Activated CD4-positive, alpha-beta T cell treated with anti-CD3 and anti-CD28 coated beads, Interleukin-2, amount 50 U/mL, for 16 hours (primary cell): ENCODE measurements at regions not wholly inside any gene's neighbourhood (a gene's known extent, or its start where the extent isn't known, plus 50 kb on each side); places are given as distances from the start of the nearest gene placed in this dataset.
"Not testable (repeated sequence)": the region's sequence is repeated elsewhere in the genome, so short reads cannot be mapped to it uniquely, and the experiment has no call there.

Experiments
- DNase-seq: peaks from one replicate; pipeline ENCODE4 v3.0.0-alpha.2; 2020

GRCh38 chr5:28975508-28975907, 1937.1 kb upstream of the CDH9 start:
- DNase-seq, result no peak

- no peak for DNase-seq
These were observed 1929.5 kb upstream of the CDH9 start for GRCh38 chr5:28967848-28968247.

- DNase-seq, result no peak
These were observed 1923.4 kb upstream of the CDH9 start for GRCh38 chr5:28961816-28962215.

GRCh38 chr5:28958581-28958980, 1920.2 kb upstream of the CDH9 start:
- DNase-seq, result no peak

GRCh38 chr5:28957450-28957849, 1919.1 kb upstream of the CDH9 start:
- DNase-seq, result no peak

DNA sequence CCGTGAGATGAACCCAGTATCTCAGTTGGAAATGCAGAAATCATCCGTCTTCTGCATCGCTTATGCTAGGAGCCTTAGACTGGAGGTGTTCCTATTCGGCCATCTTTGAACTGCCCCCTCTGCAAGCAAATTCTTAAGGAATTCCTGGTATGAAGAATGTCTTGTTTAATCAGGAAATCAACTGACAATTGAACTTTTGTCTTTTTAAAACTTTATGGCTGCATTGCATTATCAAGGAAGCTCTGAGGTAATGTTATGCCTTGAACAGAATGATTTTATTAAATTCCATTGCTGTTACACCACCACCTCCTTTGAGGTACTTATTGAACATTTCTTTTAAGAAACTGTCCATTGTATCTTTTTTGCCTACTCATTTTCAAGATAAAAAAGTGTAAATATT, 1915.7 kb upstream of the CDH9 start:
- DNase-seq, result no peak

DNA sequence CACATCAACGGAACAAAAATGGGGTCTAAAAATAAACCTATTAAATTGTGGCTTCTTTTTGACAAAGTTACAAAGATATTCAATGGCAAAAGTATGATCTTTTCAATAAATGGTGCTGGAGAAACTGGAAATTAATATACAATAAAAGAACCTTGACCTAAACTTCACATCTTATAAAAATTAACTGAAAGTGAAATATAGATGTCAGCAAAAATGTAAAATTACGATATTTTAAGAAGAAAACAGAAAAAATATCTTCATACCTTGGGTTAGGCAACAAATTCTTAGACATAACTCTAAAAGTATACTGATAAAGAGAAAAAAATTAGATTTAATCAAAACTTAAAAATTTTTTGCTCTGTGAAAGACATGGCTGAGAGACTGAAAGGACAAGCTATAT, 1909.5 kb upstream of the CDH9 start:
- no peak for DNase-seq

DNA sequence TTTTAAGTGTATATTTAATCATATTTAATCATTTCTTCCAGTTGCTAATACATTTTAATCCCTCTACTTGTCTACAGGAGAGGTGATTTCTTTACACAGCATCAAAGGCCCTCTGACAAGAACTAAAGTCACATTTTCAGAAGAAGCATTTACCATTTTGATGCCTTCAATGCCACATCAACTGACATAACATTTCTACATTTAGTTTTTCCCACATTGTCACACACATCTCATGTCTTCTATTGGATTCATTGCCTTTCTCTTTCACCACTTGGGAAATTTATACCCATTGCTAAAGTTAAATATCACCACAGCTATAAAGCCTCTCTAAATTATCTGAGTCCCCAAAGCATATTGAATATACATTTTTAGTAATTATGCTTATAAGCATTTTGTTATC, 1907.5 kb upstream of the CDH9 start:
- no peak for DNase-seq

- DNase-seq, result not testable (repeated sequence)
These were observed 1891.0 kb upstream of the CDH9 start for GRCh38 chr5:28929366-28929765.

DNA sequence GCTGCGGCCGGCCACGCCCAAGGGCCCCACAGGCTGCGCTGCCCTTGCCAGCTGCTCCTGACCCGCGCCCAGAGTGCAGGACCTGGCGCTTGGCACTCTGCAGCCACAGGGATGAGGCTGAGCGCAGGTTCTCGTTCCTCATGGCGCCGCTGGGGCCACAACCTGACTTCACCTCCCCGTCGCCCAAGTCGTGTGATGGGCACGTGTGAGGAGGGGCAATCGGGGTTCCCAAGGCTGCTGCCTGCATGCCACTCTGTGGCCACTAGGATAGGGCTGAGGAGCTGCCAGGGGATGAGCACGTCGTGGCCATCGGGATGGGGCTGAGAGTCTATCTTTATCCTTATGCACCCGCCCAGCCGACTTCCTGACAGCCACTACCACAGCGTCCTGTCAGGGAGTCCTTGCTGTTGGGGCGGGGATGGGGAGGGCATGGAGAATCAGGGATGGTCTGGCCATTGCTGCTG, 1890.0 kb upstream of the CDH9 start:
- DNase-seq, result not testable (repeated sequence)

- no peak for DNase-seq
These were observed 1889.4 kb upstream of the CDH9 start for GRCh38 chr5:28927559-28928326.

- no peak for DNase-seq
These were observed 1888.0 kb upstream of the CDH9 start for GRCh38 chr5:28926422-28926821.

- DNase-seq, result no peak
These were observed 1879.2 kb upstream of the CDH9 start for GRCh38 chr5:28917631-28918030.

DNA sequence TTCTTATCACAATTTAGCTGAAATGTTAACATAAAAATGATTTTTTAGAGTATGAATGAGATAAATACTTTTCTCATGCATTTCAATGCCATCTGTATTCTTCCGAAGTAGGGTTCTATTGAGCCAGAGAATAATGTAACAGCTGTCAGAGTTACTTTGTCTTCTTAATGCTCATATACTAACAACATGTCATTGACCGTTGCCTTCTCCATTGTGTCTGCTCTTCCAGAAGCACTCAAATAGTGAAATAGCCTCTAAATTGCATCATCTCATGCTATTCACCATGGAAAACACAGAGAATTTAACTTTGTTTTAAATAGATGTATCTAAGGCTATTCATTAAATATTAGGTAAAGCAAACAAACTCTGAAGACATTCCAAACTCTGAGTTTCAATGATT, 1875.9 kb upstream of the CDH9 start:
- DNase-seq, result no peak

- no peak for DNase-seq
These were observed 1865.3 kb upstream of the CDH9 start for GRCh38 chr5:28903643-28904042.

DNA sequence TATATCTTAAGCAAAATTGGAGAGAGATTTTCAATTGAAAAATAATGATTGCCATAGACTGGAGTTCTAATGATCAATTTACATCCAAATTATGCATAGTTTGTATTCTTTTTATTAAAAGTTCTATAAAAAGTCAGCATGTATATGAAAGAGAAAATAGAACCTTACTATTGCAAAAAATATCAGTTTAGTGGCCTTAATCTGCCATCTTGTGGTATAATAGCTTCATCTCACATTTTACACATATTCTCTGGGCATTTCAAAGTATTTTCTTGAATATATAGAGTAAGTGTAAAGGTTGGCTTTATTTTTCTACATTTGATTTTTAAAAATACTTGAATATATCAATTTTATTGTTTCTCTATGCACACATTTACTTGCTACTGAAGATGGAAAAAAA, 1858.6 kb upstream of the CDH9 start:
- DNase-seq, result no peak

DNA sequence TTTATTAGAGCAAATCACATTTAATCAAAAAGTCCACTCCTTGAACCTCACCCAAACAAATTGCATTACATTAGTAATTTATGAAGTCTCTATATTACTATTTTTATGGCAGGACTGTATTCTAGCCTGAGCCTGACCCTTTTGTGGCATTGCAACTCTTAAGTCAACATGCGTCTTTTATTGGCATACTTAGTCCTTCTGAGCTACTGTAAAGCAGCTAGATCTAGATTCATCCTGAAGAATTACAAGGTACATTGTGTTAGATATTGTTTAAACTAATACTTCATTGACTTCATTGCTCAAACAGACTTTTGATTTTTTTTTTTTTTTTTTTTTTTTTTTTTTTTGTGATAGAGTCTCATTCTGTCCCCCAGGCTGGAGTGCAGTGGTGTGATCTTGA, 1842.5 kb upstream of the CDH9 start:
- DNase-seq, result no peak

DNA sequence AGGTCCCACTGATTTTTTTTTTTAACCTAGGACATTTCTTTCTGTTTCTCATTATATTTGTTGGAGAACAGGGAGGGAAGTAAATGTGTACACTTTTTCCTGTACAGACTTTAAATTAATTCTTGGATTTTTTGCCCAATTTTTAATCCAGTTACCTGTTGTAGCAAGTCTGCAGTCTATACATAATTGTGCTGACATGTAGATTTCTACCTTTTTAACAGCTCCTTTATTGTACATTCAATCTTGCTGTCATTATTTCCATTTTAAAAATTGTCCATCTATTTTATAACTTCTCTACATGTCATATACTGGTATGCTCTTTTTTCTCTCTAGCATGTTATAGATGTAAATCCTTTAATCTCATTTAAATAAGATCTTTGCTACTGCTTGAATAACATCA, 1838.7 kb upstream of the CDH9 start:
- DNase-seq, result no peak

DNA sequence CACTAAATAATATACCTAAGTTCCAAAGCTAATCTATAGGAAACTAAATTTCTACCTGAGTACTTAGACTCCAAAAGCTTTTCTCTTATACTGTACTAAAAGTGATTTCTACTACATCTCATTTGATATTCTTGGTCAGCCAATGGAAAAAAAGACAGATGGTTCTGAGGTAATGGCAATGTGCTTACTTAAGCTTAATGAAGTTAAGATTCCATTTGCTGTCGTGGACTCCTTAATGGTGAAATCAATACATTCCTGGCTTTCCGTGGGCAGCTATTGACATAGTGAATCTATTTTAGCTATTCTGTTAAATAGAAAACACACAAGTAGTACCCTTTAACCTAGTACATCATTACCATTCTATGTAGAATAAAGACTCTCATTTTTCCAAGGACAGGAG, 1825.6 kb upstream of the CDH9 start:
- DNase-seq, result no peak

DNA sequence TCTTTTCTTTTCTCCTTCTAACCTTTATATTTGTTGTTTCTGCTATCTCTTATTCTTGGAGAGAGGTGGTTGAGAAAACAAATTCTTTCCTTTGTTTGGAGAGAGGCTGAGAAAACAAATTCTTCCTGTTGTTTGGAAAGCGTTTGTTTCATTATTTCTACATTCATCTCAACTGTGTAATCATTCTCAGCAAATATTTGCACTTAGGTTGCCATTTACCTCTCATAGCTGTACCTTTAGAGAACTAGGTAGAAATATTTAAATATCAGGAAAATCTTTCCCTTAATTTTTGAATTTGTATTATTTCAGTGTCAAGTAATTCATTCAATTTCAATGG, 1824.4 kb upstream of the CDH9 start:
- no peak for DNase-seq

DNA sequence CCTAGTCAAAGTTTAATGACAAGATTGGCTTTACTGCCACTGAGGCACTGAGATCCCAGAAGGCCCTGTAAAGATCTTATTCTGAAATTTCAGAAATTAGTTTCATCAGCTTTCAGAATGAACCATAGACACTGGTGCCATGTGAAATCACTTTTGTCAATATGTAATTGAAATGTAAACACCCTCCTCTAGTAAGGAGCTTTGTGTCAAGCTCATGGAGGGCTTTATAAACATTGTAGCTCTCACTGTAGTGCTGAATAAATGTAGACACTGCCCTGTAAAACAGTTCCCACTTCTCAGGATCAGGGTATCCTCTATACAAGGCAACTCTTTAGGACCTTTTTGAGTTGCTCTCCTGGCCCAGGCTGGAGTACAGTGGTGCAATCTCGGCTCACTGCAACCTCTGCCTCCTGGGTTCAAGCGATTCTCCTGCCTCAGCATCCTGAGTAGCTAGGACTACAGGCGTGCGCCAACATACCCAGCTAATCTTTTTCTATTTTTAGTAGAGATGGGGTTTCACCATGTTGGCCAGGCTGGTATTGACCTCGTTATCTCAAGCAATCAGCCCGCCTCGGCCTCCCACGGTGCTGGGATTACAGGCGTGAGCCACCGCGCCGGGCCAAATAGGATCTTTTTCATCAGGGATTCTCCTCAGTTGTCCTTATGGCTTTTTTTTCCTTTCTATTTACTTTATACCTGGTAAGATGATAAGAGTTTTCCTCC, 1823.9 kb upstream of the CDH9 start:
- DNase-seq, result no peak

DNA sequence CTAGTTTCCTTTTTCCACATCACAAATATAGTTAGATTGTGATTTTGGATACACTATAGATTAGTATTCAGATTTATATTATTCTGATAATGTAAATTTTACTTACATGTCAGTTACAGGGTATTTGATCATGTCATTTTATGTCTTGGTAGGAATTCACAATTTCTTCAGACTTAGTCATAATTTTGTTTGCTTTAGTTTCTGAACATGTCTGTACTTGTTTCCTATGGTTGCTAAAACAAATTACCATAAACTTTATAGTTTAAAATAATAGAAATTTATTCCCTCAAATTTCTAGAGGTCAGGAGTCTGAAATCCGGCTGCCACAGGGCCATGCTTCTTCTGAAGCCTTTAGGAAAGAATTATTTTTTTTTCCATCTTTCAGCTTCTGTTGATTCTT, 1817.2 kb upstream of the CDH9 start:
- no peak for DNase-seq

DNA sequence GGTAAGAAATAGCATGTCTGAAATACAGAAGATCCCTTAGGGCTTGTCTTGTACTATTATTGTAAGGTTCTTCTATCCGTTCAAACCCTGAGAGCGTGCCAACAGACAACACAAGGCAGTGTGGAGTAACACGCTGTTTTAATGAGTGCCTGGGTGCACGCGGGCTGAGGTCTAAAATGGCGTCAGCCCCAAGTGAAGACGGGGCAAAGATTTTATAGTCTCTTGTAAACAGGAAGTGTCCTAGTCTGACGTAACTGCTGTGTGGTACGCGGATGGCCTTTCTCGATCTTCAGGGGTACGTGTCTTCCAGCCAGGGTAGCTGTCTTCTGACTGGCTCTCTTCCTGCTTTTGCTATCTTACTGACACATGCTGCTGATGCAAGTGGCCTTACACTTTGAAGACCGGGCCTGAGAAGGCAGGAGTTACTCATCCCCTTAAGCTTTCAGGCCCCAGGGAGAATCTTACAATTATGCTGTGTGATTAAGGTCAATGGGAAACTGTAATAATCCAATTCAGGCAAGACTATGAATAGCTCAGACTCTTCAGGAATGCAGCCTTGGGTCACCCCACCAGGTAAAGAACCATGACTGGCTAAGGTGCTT, 1812.0 kb upstream of the CDH9 start:
- DNase-seq, result no peak

- DNase-seq, result no peak
These were observed 1792.7 kb upstream of the CDH9 start for GRCh38 chr5:28831042-28831441.
